AG10803 (cell line): ENCODE measurements at regions not wholly inside any gene's neighbourhood (a gene's known extent, or its start where the extent isn't known, plus 50 kb on each side); places are given as distances from the start of the nearest gene placed in this dataset.
"Not testable (repeated sequence)": the region's sequence is repeated elsewhere in the genome, so short reads cannot be mapped to it uniquely, and the experiment has no call there.

Experiments
- DNase-seq: peaks from one replicate; pipeline ENCODE4 v3.0.0; 2010; ENCODE audit warnings: low read depth
- H3K4me3 ChIP-seq: 2 replicates; pipeline ENCODE4 v1.5.1; 2011; ENCODE audit warnings: mild to moderate bottlenecking, low read length, control low read depth
- TF ChIP-seq, protein P1 (sequence below): conservative IDR thresholded peaks from 2 replicates; pipeline ENCODE4 v1.5.1; 2011; ENCODE audit warnings: mild to moderate bottlenecking, low read length, control low read depth, inconsistent platforms

DNA sequence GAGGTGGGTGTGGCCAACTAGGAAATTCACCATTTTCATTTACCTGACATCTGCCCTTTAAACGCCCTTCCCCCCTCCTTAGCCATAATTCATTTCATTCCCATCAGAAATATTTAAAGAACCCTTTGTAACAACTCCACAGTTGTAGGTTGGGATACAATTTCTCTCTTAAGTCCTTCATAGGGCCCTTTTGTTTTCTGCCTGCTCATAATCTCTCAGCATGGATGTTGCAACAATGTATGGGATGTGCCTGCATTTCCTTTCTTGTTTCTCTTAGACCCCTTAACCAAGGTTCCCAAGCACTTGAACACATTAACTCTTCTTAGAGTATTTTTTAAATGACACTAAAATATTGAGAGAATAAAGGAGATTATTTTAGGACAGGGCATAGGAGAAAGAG lies 51.7 kb upstream of the MYO10 start:
- TF ChIP-seq, protein P1, sequence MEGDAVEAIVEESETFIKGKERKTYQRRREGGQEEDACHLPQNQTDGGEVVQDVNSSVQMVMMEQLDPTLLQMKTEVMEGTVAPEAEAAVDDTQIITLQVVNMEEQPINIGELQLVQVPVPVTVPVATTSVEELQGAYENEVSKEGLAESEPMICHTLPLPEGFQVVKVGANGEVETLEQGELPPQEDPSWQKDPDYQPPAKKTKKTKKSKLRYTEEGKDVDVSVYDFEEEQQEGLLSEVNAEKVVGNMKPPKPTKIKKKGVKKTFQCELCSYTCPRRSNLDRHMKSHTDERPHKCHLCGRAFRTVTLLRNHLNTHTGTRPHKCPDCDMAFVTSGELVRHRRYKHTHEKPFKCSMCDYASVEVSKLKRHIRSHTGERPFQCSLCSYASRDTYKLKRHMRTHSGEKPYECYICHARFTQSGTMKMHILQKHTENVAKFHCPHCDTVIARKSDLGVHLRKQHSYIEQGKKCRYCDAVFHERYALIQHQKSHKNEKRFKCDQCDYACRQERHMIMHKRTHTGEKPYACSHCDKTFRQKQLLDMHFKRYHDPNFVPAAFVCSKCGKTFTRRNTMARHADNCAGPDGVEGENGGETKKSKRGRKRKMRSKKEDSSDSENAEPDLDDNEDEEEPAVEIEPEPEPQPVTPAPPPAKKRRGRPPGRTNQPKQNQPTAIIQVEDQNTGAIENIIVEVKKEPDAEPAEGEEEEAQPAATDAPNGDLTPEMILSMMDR: no peak
- no peak for DNase-seq
- H3K4me3 ChIP-seq: no peak overlapping the region

DNA sequence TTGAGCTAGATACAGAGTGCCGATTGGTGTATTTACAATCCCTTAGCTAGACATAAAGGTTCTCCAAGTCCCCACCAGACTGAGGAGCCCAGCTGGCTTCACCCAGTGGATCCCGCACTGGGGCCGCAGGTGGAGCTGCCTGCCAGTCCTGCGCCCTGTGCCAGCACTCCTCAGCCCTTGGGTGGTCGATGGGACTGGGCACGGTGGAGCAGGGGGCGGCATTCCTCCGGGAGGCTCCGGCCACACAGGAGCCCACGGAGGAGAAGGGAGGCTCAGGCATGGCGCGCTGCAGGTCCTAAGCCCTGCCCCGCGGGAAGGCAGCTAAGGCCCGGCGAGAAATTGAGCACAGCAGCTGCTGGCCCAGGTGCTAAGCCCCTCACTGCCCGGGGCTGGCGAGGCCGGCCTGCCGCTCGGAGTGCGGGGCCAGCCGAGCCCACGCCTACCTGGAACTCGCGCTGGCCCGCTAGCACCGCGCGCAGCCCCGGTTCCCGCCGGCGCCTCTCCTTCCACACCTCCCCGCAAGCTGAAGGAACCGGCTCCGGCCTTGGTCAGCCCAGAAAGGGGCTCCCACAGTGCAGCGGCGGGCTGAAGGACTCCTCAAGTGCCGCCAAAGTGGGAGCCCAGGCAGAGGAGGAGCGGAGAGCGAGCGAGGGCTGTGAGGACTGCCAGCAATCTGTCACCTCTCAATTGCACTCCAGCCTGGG lies 54.9 kb upstream of the MYO10 start:
- H3K4me3 ChIP-seq, DNase-seq: not testable (repeated sequence)

DNA sequence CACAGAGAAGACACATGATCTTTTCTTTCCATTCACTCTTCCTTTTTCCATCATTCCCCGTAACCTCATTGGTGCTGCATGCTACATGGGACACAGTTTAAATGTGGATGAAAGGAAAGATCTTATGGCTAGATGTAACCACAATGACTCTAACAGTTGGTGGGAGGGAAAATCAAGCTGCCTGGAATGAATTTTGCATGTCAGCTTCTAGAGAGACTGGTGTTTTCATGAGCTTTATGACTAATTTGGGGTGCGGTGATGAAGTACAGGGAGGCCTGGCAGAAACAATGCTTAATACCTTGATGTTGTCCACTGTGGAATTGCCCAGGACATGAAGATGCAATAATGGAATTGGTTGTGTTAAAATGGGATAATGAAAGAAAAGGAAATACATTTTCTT lies 55.9 kb upstream of the MYO10 start:
- TF ChIP-seq, protein P1: no peak
- no peak overlapping the region for H3K4me3 ChIP-seq
- DNase-seq: peak; percentile 62

DNA sequence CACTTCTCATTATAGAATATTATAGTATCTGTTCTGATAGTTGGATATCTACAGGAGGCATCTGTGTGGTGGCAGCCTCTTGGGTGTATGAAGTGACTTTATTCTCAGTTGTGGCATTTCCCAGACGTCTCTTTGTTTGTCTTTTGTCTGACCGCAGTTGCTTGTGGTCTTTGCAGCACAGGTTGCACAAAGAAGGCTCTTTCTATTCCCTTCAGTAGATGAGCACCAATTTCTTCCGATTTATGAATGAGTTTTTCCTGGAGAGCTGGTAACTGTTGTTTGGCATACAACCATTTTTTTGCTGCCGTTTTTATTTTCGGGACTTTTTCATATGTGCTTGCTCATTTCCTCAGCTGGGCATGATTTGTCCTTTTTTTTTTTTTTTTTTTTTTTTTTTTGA lies 56.4 kb upstream of the MYO10 start:
- no peak for DNase-seq
- TF ChIP-seq, protein P1: no peak
- no peak overlapping the region for H3K4me3 ChIP-seq

DNA sequence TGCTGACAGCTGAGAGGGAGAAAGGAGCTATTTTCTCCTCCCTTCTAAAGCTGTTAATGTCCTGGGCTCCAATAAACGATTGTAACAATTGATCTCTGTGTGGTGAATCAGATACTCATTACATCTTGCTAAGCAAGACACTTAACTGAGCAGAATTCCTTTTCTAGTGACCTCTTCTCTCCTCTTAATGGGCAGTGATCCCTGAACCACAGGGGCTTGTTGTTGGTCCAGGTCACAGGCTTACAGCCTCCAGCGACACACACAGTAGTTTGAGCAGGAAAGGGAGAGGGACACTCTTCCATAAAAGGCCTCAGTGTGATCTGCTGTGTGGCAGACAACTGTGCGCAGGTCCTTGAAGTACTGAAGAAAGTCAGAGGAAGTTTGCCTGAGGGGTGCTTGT lies 58.5 kb upstream of the MYO10 start:
- no peak for DNase-seq
- TF ChIP-seq, protein P1: no peak

DNA sequence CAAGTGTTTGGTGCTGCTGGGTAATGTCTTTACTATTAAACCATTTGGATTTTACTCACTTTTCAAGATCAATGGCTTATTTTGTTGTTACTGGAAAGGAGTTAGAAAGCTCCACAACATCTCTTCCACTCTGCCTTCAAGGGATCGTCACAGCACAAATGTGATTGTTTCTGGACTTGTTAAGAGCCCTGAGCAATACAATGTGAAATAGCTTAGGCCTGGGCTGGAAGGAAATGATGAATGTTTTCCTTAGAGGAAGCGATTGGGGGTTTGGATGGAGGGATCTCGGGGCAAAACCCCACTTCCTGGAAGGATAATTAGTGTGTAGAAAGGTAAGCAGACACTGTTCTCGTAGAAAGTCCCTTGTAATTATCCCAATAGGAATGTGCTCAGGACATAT lies 59.3 kb upstream of the MYO10 start:
- H3K4me3 ChIP-seq: no peak overlapping the region
- no peak for DNase-seq

More for the DNA sequence above, 58.5 kb upstream of the MYO10 start:
- no peak overlapping the region for H3K4me3 ChIP-seq

DNA sequence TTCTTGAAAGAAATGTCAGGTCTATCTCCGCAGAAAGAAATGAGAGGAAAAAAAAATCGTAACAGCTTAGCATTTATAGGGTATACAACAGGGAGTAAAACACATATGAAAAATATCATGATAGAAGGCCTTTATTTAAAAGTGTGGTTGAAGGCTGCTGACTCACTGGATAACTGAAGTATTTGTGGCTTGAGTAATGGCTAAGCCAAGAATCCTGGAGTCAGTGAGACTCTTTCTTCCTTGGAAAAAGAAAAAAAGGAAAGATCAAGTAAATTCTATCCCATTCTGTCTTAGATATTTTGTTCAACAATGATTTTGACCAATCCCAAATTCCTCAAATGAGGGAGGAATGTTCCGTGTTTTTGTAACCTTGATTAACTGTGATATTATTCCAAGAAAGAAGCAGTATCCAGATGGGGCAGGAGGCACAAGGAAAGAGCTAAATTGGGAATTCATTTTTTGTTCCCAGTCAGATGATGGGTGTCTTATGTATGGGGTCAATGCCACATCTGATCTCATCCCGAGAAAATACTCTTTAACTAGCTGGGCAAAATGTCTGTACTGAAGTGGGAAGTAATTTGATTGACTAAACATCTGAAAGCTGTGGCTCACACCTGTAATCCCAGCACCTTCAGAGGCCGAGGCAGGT lies 64.3 kb upstream of the MYO10 start:
- peak; percentile 98 for DNase-seq
- H3K4me3 ChIP-seq: no peak overlapping the region
- TF ChIP-seq, protein P1: no peak

More for the DNA sequence above, 59.3 kb upstream of the MYO10 start:
- TF ChIP-seq, protein P1: no peak
